ENCODE measurements at regions not wholly inside any gene's neighbourhood (a gene's known extent, or its start where the extent isn't known, plus 50 kb on each side); places are given as distances from the start of the nearest gene placed in this dataset.
"Not testable (repeated sequence)": the region's sequence is repeated elsewhere in the genome, so short reads cannot be mapped to it uniquely, and the experiment has no call there.

GRCh38 chr4:188737251-188738002 is 598.2 kb downstream of the TRIML1 start:
- no peak for DNase-seq (ENCODE audit: low read depth)

GRCh38 chr4:188738290-188738689 is 599.0 kb downstream of the TRIML1 start:
- not testable (repeated sequence) for DNase-seq (ENCODE audit: low read depth)

GRCh38 chr4:188740172-188740571 is 600.9 kb downstream of the TRIML1 start:
- not testable (repeated sequence) for DNase-seq (ENCODE audit: low read depth)

- not testable (repeated sequence) for DNase-seq (ENCODE audit: low read depth)
Observed at GRCh38 chr4:188740791-188741190, 601.5 kb downstream of the TRIML1 start.

GRCh38 chr4:188754372-188755002 is 615.2 kb downstream of the TRIML1 start:
- DNase-seq (ENCODE audit: low read depth): no peak

- DNase-seq (ENCODE audit: low read depth): no peak
Observed at GRCh38 chr4:188767496-188767895, 628.3 kb downstream of the TRIML1 start.

- DNase-seq (ENCODE audit: low read depth): peak; percentile 46
Observed at GRCh38 chr4:188778905-188779304, 639.7 kb downstream of the TRIML1 start.

GRCh38 chr4:188779581-188779980 is 640.3 kb downstream of the TRIML1 start:
- DNase-seq (ENCODE audit: low read depth): peak; percentile 18

- DNase-seq (ENCODE audit: low read depth): no peak
Observed at GRCh38 chr4:188780028-188780427, 640.8 kb downstream of the TRIML1 start.

- no peak for DNase-seq (ENCODE audit: low read depth)
Observed at GRCh38 chr4:188780686-188781085, 641.4 kb downstream of the TRIML1 start.

GRCh38 chr4:188781655-188782054 is 642.4 kb downstream of the TRIML1 start:
- DNase-seq (ENCODE audit: low read depth): peak; percentile 37

GRCh38 chr4:188783175-188783574 is 643.9 kb downstream of the TRIML1 start:
- DNase-seq (ENCODE audit: low read depth): no peak

GRCh38 chr4:188783606-188784160 is 644.4 kb downstream of the TRIML1 start:
- DNase-seq (ENCODE audit: low read depth): no peak

GRCh38 chr4:188796600-188796999 is 657.4 kb downstream of the TRIML1 start:
- not testable (repeated sequence) for DNase-seq (ENCODE audit: low read depth)

- DNase-seq (ENCODE audit: low read depth): not testable (repeated sequence)
Observed at GRCh38 chr4:188797011-188797410, 657.8 kb downstream of the TRIML1 start.

- no peak for DNase-seq (ENCODE audit: low read depth)
Observed at GRCh38 chr4:188804861-188805260, 665.6 kb downstream of the TRIML1 start.

GRCh38 chr4:188811121-188811520 is 671.9 kb downstream of the TRIML1 start:
- no peak for DNase-seq (ENCODE audit: low read depth)

GRCh38 chr4:188812644-188813043 is 673.4 kb downstream of the TRIML1 start:
- DNase-seq (ENCODE audit: low read depth): no peak

- DNase-seq (ENCODE audit: low read depth): no peak
Observed at GRCh38 chr4:188818300-188818699, 679.1 kb downstream of the TRIML1 start.

GRCh38 chr4:188819233-188819632 is 680.0 kb downstream of the TRIML1 start:
- peak; percentile 1 for DNase-seq (ENCODE audit: low read depth)

GRCh38 chr4:188821500-188821899 is 682.3 kb downstream of the TRIML1 start:
- DNase-seq (ENCODE audit: low read depth): no peak

- no peak for DNase-seq (ENCODE audit: low read depth)
Observed at GRCh38 chr4:188822698-188823097, 683.5 kb downstream of the TRIML1 start.

- no peak for DNase-seq (ENCODE audit: low read depth)
Observed at GRCh38 chr4:188824553-188824952, 685.3 kb downstream of the TRIML1 start.

All from iris pigment epithelial cell (primary cell).